Right renal cortex interstitium (tissue), 3 donors: ENCODE measurements at regions not wholly inside any gene's neighbourhood (a gene's known extent, or its start where the extent isn't known, plus 50 kb on each side); places are given as distances from the start of the nearest gene placed in this dataset.

Experiments
- DNase-seq, 3 donors: peaks; one replicate each; pipeline ENCODE4 v3.0.0-alpha.2; 2013; ENCODE audit warnings: low read depth in 3 of 3, low spot score in 2 of 3

GRCh38 chr1:214823311-214824117 is 220.5 kb downstream of the CENPF start:
- no peak for DNase-seq

- no peak for DNase-seq
Measured at GRCh38 chr1:214824763-214825162, 221.8 kb downstream of the CENPF start.

- no peak for DNase-seq
Measured at GRCh38 chr1:214826619-214827018, 223.6 kb downstream of the CENPF start.

- no peak for DNase-seq
Measured at GRCh38 chr1:214827883-214828282, 224.9 kb downstream of the CENPF start.

GRCh38 chr1:214830941-214831340 is 227.9 kb downstream of the CENPF start:
- DNase-seq = no peak

DNA sequence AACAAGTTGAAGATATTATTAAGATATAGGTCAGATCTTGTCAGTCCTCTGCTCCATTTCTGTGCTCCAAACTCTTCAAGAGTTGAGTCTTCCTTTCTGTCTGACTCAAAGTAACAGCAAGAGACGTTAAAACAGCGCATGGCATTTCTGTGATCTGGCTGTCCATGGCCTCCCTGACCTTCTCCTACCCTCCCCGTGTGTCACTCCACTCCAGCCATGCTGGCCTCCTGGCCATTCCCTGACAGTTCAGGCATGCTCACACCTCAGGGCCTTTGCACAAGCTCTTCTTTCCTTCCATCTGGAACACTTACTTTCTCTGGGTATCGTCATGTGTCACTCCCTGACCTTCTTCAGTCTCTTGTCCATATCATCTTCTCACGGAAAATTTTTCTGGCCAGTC is 229.0 kb downstream of the CENPF start:
- DNase-seq = no peak

GRCh38 chr1:214833178-214833756 is 230.3 kb downstream of the CENPF start:
- DNase-seq = no peak

- DNase-seq = no peak
Measured at GRCh38 chr1:214837376-214837775, 234.4 kb downstream of the CENPF start.

DNA sequence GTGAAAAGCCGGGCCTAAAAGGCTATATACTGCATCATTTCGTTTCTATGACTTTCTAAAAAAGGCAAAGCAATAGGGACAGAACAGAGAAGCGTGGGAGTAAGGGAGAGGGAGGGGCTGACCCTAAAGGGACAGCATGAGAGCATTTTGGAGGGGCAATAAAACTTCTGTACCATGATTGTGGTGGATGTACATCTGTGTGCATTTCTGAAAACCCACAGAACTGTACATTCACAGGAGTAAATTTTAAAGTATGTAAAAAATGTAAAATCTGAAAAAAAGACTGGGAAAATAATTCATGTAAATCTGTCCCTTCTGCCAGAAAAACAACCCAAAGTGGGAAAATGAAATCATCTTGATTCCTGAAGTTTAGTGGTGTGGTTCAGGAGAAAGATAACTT is 235.4 kb downstream of the CENPF start:
- DNase-seq = no peak

DNA sequence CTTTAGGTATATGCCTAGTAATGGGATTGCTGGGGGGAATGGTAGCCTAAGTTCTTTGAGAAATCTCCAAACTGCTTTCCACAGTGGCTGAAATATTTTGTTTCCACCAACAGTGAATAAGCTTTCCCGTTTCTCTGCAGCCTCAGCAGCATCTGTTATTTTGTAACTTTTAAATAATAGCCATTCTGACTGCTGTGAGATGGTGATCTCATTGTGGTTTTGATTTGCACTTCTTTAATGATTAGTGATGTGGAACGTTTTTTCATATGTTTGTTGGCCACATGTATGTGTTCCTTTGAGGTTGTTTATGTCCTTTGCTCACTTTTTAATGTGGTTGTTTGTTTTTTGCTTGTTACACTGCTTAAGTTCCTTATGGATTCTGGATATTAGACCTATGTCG is 237.4 kb downstream of the CENPF start:
- no peak for DNase-seq

DNA sequence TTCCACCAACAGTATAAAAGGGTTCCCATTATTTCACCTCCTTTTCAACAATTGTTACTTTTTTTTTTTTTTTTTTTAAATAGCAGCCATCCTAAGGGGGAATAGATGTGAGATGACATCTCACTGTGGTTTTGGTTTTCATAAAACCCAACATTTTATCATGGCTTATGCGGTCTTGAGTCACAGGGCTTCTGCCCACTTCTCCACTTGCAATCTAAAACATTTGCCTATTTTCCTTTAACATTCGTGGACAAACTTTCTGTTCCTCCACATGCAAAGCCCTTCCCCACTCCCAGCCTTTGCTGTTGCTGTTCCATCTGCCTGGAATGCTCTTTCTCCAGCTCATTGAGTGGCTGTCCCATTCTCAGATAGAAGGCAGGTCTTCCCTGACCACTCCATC is 239.7 kb upstream of the KCNK2 start:
- DNase-seq = no peak

DNA sequence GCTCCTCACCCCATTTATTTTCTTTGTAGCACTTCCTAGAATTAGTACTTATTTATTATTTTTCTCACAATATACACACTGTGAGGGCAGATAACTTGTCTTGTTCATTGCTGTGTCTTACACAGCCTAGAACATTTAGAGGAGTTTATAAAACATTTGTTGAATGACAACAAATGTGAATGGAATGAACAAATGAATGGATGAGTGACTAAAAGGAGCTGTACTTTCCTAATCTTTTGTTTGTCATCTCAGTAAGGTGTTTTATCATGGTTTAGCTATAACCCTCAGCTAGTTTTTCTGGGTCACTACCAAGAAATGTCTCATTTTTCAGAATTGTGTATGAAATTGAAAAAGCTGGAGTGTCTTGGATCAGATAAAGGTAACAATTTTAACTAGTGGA is 239.3 kb upstream of the KCNK2 start:
- DNase-seq = no peak

DNA sequence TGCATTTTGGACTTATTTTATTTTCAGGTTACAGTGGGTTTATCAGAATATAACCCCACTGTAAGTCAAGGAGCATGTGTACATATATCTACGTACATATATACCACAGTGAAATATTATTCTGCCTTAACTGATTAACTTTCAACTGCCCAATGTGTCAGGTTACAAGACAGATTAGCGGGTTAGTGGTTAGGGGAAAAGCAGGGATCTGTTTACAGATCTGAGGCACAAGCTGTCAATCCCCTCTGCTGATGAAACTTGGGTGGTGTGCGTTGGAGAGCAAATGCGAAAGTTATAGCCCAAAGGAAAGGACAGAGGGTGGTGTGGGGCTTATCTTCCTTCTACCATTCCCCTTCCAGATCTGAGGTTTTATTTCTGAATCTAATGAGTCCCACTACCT is 238.2 kb upstream of the KCNK2 start:
- DNase-seq = no peak

- DNase-seq = no peak
Measured at GRCh38 chr1:214846276-214846675, 236.3 kb upstream of the KCNK2 start.

DNA sequence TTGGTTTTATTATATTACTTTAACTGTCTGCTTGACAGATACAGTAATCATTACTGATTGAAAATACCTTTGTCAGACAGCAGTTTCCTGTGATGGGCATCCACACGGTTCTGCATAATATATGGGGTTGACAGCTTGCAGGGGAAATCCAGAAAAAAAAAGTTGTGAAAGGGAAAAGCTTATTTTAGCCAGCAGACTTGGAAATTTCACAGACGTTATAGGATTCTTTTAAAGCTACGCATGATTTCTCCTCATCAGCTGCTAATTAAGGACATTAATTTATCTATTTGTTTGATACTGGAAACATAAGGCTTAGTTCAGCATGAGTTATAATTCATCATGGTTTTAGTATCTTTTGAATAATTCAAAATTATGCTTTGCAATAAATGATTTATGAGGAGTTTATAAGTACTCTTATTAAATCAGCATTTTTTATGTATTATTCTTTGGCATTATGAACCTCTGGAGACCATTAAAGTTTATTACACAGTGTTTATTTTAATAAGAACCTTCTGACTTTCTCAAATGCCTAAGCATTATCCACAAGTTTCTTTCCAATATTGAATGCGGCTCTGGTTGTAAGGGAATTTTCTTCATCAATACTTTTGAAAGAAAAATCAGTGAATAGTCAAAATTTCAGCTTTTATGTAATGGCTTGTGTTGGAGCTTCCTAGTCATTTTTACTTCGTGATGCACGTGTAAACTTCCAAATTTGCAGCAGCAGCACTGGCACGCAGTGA is 235.3 kb upstream of the KCNK2 start:
- no peak for DNase-seq

GRCh38 chr1:214848101-214848500 is 234.4 kb upstream of the KCNK2 start:
- no peak for DNase-seq

- no peak for DNase-seq
Measured at GRCh38 chr1:214850432-214851050, 232.0 kb upstream of the KCNK2 start.

DNA sequence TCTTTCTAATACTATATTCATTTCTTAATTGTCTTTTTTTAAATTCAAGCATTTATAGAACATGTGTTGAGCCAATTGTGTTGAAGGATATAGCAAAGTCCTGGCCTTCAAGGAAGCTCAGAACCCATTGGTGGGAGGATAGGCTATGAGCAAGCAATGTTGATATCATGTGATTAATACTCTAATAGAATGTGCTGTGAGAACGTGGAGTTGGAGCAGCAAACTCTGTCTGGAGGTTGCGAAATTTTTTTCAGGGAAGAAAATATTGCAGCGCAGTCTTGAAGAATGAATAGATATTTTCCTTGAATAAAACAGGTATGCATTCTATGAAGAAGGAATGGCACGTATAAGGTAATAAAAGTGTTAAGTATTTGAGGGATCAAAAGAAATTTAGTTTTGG is 229.2 kb upstream of the KCNK2 start:
- DNase-seq = no peak

- DNase-seq = no peak
Measured at GRCh38 chr1:214854126-214854875, 228.2 kb upstream of the KCNK2 start.

DNA sequence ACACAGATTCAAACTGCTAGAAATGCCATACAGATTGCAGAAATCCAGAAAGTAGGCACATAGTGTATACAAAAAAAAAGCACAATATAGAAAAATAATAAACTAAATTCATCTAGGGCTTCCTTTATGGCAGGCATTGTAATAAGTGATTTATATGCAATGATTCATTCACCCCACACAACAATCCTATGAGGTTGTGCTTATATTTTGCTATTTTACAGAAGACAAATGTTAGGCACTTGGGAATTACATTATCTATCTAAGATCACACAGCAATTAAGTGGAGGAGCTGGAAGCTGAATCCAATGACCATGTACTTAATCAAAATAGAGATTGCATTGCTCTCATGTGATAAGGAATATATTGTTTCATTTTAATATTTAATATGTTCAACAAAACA is 225.7 kb upstream of the KCNK2 start:
- no peak for DNase-seq

DNA sequence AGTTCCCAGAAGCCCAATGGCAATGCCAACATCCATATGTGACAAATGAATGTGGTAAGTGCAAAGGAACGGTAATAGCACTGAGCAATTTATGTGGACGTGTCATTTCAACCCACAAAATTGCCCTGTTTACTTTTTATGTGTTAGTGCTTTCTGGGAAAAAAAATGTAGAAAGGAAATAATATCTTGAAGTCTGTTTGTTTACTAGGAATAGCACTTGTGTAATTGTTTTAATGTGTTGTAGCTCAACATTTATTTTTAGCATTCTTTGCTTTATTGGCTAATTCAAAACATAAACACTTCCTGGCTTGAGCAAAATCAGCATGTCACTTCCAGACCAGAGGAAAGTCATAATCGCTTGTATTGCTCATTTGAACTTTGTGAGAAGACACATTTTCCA is 224.8 kb upstream of the KCNK2 start:
- DNase-seq = no peak
